OCI-LY7 (cell line): ENCODE measurements at regions not wholly inside any gene's neighbourhood (a gene's known extent, or its start where the extent isn't known, plus 50 kb on each side); places are given as distances from the start of the nearest gene placed in this dataset.

Experiments used
- EZH2phosphoT487 ChIP-seq: fragments of 200-600 bp; sonication (generic); IDR thresholded peaks from 2 replicates; pipeline ENCODE4 v1.6.1; 2018; ENCODE audit warnings: low read depth, borderline replicate concordance, mild to moderate bottlenecking, mixed run types, antibody characterized with exemption, low read length, moderate library complexity, mixed read lengths
- TF ChIP-seq, protein P1 (sequence below): fragments of 200-600 bp; sonication (generic); conservative IDR thresholded peaks from 2 replicates; pipeline ENCODE4 v1.5.1; 2014; ENCODE audit warnings: mild to moderate bottlenecking, antibody characterized with exemption, low read length, moderate library complexity, mixed read lengths

DNA sequence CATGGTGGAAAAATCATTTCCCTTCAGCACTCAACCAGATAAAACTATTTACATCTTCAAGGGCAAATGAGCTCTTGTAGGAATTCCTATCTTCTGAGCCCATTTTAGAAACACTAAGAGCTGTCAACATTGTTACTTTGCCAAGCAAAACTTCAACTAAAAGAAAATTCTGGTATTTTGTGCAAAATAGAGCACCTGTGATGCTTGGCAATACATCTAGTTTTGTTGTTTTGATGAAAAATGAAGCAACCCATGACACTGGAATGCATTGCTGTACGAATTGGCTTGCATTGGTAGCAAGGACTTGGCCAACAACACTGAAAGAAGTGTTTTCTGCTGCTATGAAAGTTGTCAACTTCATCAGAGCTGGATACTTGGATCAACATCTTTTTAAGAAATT lies 194.4 kb downstream of the COX18 start:
- TF ChIP-seq, protein P1, sequence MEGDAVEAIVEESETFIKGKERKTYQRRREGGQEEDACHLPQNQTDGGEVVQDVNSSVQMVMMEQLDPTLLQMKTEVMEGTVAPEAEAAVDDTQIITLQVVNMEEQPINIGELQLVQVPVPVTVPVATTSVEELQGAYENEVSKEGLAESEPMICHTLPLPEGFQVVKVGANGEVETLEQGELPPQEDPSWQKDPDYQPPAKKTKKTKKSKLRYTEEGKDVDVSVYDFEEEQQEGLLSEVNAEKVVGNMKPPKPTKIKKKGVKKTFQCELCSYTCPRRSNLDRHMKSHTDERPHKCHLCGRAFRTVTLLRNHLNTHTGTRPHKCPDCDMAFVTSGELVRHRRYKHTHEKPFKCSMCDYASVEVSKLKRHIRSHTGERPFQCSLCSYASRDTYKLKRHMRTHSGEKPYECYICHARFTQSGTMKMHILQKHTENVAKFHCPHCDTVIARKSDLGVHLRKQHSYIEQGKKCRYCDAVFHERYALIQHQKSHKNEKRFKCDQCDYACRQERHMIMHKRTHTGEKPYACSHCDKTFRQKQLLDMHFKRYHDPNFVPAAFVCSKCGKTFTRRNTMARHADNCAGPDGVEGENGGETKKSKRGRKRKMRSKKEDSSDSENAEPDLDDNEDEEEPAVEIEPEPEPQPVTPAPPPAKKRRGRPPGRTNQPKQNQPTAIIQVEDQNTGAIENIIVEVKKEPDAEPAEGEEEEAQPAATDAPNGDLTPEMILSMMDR: no peak
- TF ChIP-seq EZH2phosphoT487: no peak
